ENCODE measurements at regions not wholly inside any gene's neighbourhood (a gene's known extent, or its start where the extent isn't known, plus 50 kb on each side); places are given as distances from the start of the nearest gene placed in this dataset.

- no peak overlapping the region for H3K27ac ChIP-seq
- no peaks in the 10 kb centered on the region for H3K36me3 ChIP-seq
- TF ChIP-seq CTCF (IDR thresholded peaks at IDR 0.05) (no peak), POLR2AphosphoS5 (IDR thresholded peaks at IDR 0.05; ENCODE audit: insufficient read depth in 1 of 2, low read depth in 1 of 2) (no peak), POLR2A (IDR thresholded peaks at IDR 0.05) (no peak)
- H3K9me3 ChIP-seq, result no peaks in the 10 kb centered on the region
- peaks cover 13% of the 10 kb centered on the region for H3K4me1 ChIP-seq
- no peak overlapping the region for H3K4me3 ChIP-seq
- no peak for DNase-seq (ENCODE audit: extremely low spot score in 2 of 2)
- H3K27me3 ChIP-seq, result no peaks in the 10 kb centered on the region
- intact Hi-C loops (cut with DNase I), result no loop called here
These were observed 59.9 kb upstream of the INPP5A start for GRCh38 chr10:132477398-132478340.

- H3K4me1 ChIP-seq, result peaks cover 19% of the 10 kb centered on the region
- no peaks in the 10 kb centered on the region for H3K9me3 ChIP-seq
- DNase-seq (ENCODE audit: extremely low spot score in 2 of 2), result no peak
- no peak overlapping the region for H3K4me3 ChIP-seq
- H3K27me3 ChIP-seq, result no peaks in the 10 kb centered on the region
- intact Hi-C loops (cut with DNase I), result no loop called here
- TF ChIP-seq CTCF (IDR thresholded peaks at IDR 0.05) (no peak), POLR2A (IDR thresholded peaks at IDR 0.05) (no peak), POLR2AphosphoS5 (IDR thresholded peaks at IDR 0.05; ENCODE audit: insufficient read depth in 1 of 2, low read depth in 1 of 2) (no peak)
- no peak overlapping the region for H3K27ac ChIP-seq
- H3K36me3 ChIP-seq, result no peaks in the 10 kb centered on the region
These were observed 59.1 kb upstream of the INPP5A start for GRCh38 chr10:132478341-132479023.

GRCh38 chr10:132479024-132479602 is 58.5 kb upstream of the INPP5A start:
- no peak overlapping the region for H3K27ac ChIP-seq
- intact Hi-C loops (cut with DNase I), result no loop called here
- H3K36me3 ChIP-seq, result no peaks in the 10 kb centered on the region
- TF ChIP-seq POLR2A (IDR thresholded peaks at IDR 0.05), result no peak
- H3K4me3 ChIP-seq, result no peak overlapping the region
- peaks cover 19% of the 10 kb centered on the region for H3K4me1 ChIP-seq
- no peaks in the 10 kb centered on the region for H3K27me3 ChIP-seq
- no peak for DNase-seq (ENCODE audit: extremely low spot score in 2 of 2)
- H3K9me3 ChIP-seq, result no peaks in the 10 kb centered on the region

- TF ChIP-seq POLR2A (IDR thresholded peaks at IDR 0.05), result no peak
- TF ChIP-seq POLR2AphosphoS5 (IDR thresholded peaks at IDR 0.05; ENCODE audit: insufficient read depth in 1 of 2, low read depth in 1 of 2), result no peak
- TF ChIP-seq CTCF (IDR thresholded peaks at IDR 0.05), result no peak
These were observed 57.9 kb upstream of the INPP5A start for GRCh38 chr10:132479603-132480221.

GRCh38 chr10:132480356-132480755 is 57.2 kb upstream of the INPP5A start:
- H3K9me3 ChIP-seq, result no peaks in the 10 kb centered on the region
- DNase-seq (ENCODE audit: extremely low spot score in 2 of 2), result no peak
- H3K36me3 ChIP-seq, result no peaks in the 10 kb centered on the region
- H3K27me3 ChIP-seq, result no peaks in the 10 kb centered on the region
- H3K4me3 ChIP-seq, result no peak overlapping the region
- H3K4me1 ChIP-seq, result peaks cover 19% of the 10 kb centered on the region
- H3K27ac ChIP-seq, result no peak overlapping the region
- intact Hi-C loops (cut with DNase I), result no loop called here
- TF ChIP-seq CTCF (IDR thresholded peaks at IDR 0.05), result no peak
- no peak for TF ChIP-seq POLR2A (IDR thresholded peaks at IDR 0.05)
- TF ChIP-seq POLR2AphosphoS5 (IDR thresholded peaks at IDR 0.05; ENCODE audit: insufficient read depth in 1 of 2, low read depth in 1 of 2), result no peak

More at GRCh38 chr10:132479603-132480221, 57.9 kb upstream of the INPP5A start:
- H3K27me3 ChIP-seq, result no peaks in the 10 kb centered on the region
- H3K27ac ChIP-seq, result no peak overlapping the region
- intact Hi-C loops (cut with DNase I), result no loop called here
- H3K4me1 ChIP-seq, result peaks cover 19% of the 10 kb centered on the region
- no peaks in the 10 kb centered on the region for H3K9me3 ChIP-seq
- no peak overlapping the region for H3K4me3 ChIP-seq
- H3K36me3 ChIP-seq, result no peaks in the 10 kb centered on the region
- DNase-seq (ENCODE audit: extremely low spot score in 2 of 2), result no peak

All from vagina (tissue), 2 donors.